ENCODE measurements at regions not wholly inside any gene's neighbourhood (a gene's known extent, or its start where the extent isn't known, plus 50 kb on each side); places are given as distances from the start of the nearest gene placed in this dataset.

GRCh38 chr1:106289265-106289928 is 767.1 kb upstream of the PRMT6 start:
- TF ChIP-seq CTCF (IDR thresholded peaks at IDR 0.05) (no peak), EZH2 (IDR thresholded peaks at IDR 0.05; ENCODE audit: borderline replicate concordance, insufficient read depth, low read depth, low read length, poor library complexity, severe bottlenecking) (no peak)
- WGBS (ENCODE audit: insufficient coverage): 94% methylated on average over 2 of the region's 3 CpGs
- Mint-ChIP-seq H3K27me3 (no peaks in the 10 kb centered on the region), H3K9me3 (ENCODE audit: insufficient read depth) (no peaks in the 10 kb centered on the region), H3K27ac (no peak overlapping the region), H3K4me1 (no peaks in the 10 kb centered on the region), H3K4me3 (no peak overlapping the region)
- no peak overlapping the region for H3K4me3 ChIP-seq (ENCODE audit: control extremely low read depth in 1 of 5, extremely low read depth in 1 of 5, insufficient read depth in 1 of 5, low read depth in 2 of 5, low read length in 4 of 5)
- no peak for DNase-seq
- H3K36me3 ChIP-seq (replicated peaks in 1 of 2; ENCODE audit: control extremely low read depth in 1 of 2, control insufficient read depth in 1 of 2, extremely low read depth in 1 of 2, insufficient read depth in 2 of 2, low read length in 1 of 2): no peaks in the 10 kb centered on the region
- no peaks in the 10 kb centered on the region for H4K20me1 ChIP-seq (ENCODE audit: control insufficient read depth, insufficient read depth, low read length, poor library complexity, severe bottlenecking)
- no peaks in the 10 kb centered on the region for H3K79me2 ChIP-seq (ENCODE audit: control insufficient read depth, insufficient read depth, low read length)
- ATAC-seq (ENCODE audit: low read depth): no peak
- ChIA-PET POLR2A (no interaction called here), CTCF (no interaction called here)
- H3K4me2 ChIP-seq (replicated peaks; ENCODE audit: low read depth, low read length, poor library complexity, severe bottlenecking): no peak overlapping the region
- H3K4me1 ChIP-seq (ENCODE audit: control insufficient read depth in 2 of 2, insufficient read depth in 2 of 2, low read length in 2 of 2): no peaks in the 10 kb centered on the region
- no peak overlapping the region for H2AFZ ChIP-seq (ENCODE audit: insufficient read depth, low read depth, low read length, poor library complexity, severe bottlenecking)
- H3K9ac ChIP-seq (ENCODE audit: low read length): no peak overlapping the region
- H3K27me3 ChIP-seq (replicated peaks in 1 of 4; ENCODE audit: control extremely low read depth in 1 of 4, control insufficient read depth in 3 of 4, insufficient read depth in 4 of 4, low read length in 3 of 4): no peaks in the 10 kb centered on the region
- H3K9me3 ChIP-seq (ENCODE audit: control extremely low read depth in 1 of 3, control insufficient read depth in 2 of 3, insufficient read depth in 1 of 3, low read length in 2 of 3): no peaks in the 10 kb centered on the region
- no peak overlapping the region for H3K27ac ChIP-seq (ENCODE audit: low read length in 2 of 2)
- intact Hi-C loops (cut with micrococcal nuclease): no loop called here

GRCh38 chr1:106290805-106291501 is 765.5 kb upstream of the PRMT6 start:
- Histone ChIP-seq H3K4me2 (replicated peaks; ENCODE audit: low read depth, low read length, poor library complexity, severe bottlenecking) (no peak overlapping the region), H3K9me3 (ENCODE audit: control extremely low read depth in 1 of 3, control insufficient read depth in 2 of 3, insufficient read depth in 1 of 3, low read length in 2 of 3) (no peaks in the 10 kb centered on the region), H3K27me3 (replicated peaks in 1 of 4; ENCODE audit: control extremely low read depth in 1 of 4, control insufficient read depth in 3 of 4, insufficient read depth in 4 of 4, low read length in 3 of 4) (no peaks in the 10 kb centered on the region), H3K27ac (ENCODE audit: low read length in 2 of 2) (no peak overlapping the region), H3K79me2 (ENCODE audit: control insufficient read depth, insufficient read depth, low read length) (no peaks in the 10 kb centered on the region), H3K4me1 (ENCODE audit: control insufficient read depth in 2 of 2, insufficient read depth in 2 of 2, low read length in 2 of 2) (no peaks in the 10 kb centered on the region), H3K4me3 (ENCODE audit: control extremely low read depth in 1 of 5, extremely low read depth in 1 of 5, insufficient read depth in 1 of 5, low read depth in 2 of 5, low read length in 4 of 5) (no peak overlapping the region), H4K20me1 (ENCODE audit: control insufficient read depth, insufficient read depth, low read length, poor library complexity, severe bottlenecking) (no peaks in the 10 kb centered on the region), H3K36me3 (replicated peaks in 1 of 2; ENCODE audit: control extremely low read depth in 1 of 2, control insufficient read depth in 1 of 2, extremely low read depth in 1 of 2, insufficient read depth in 2 of 2, low read length in 1 of 2) (no peaks in the 10 kb centered on the region), H2AFZ (ENCODE audit: insufficient read depth, low read depth, low read length, poor library complexity, severe bottlenecking) (no peak overlapping the region), H3K9ac (ENCODE audit: low read length) (no peak overlapping the region)
- POLR2A ChIA-PET: no interaction called here
- Mint-ChIP-seq H3K27ac (no peak overlapping the region), H3K4me1 (no peaks in the 10 kb centered on the region), H3K4me3 (no peak overlapping the region), H3K27me3 (no peaks in the 10 kb centered on the region), H3K9me3 (ENCODE audit: insufficient read depth) (no peaks in the 10 kb centered on the region)
- ATAC-seq (ENCODE audit: low read depth): no peak
- intact Hi-C loops (cut with micrococcal nuclease): no loop called here
- DNase-seq: no peak
- CTCF ChIA-PET: no interaction called here
- WGBS (ENCODE audit: insufficient coverage): 91% methylated on average over 12 of the region's 13 CpGs
- no peak for TF ChIP-seq CTCF (IDR thresholded peaks at IDR 0.05)
- no peak for TF ChIP-seq EZH2 (IDR thresholded peaks at IDR 0.05; ENCODE audit: borderline replicate concordance, insufficient read depth, low read depth, low read length, poor library complexity, severe bottlenecking)
